HL-60 (cell line): ENCODE measurements at regions not wholly inside any gene's neighbourhood (a gene's known extent, or its start where the extent isn't known, plus 50 kb on each side); places are given as distances from the start of the nearest gene placed in this dataset.

Experiments used
- CTCF ChIP-seq: IDR thresholded peaks from one replicate; pipeline ENCODE4 v1.5.1; 2011; ENCODE audit warnings: low read length, control low read depth, inconsistent platforms; ENCODE audit not compliant: insufficient read depth
- GABPA ChIP-seq: IDR thresholded peaks from 2 replicates; pipeline ENCODE4 v1.6.1; 2012; ENCODE audit warnings: low read depth
- REST ChIP-seq: IDR thresholded peaks from 2 replicates; pipeline ENCODE4 v1.6.1; 2012; ENCODE audit warnings: low read depth; ENCODE audit not compliant: insufficient replicate concordance

- TF ChIP-seq CTCF (no peak), GABPA (no peak), REST (no peak)
Observed at GRCh38 chr4:81971061-81971460, 402.7 kb downstream of the HNRNPD start.
